NCI-H2029 treated with DMSO at 0.1 percent for 48 hours (cell line): ENCODE measurements at regions not wholly inside any gene's neighbourhood (a gene's known extent, or its start where the extent isn't known, plus 50 kb on each side); places are given as distances from the start of the nearest gene placed in this dataset.

ENCODE experiments used
- DNase-seq: peaks from one replicate; lab custom pipeline; 2025; lab: John Stamatoyannopoulos, UW

DNA sequence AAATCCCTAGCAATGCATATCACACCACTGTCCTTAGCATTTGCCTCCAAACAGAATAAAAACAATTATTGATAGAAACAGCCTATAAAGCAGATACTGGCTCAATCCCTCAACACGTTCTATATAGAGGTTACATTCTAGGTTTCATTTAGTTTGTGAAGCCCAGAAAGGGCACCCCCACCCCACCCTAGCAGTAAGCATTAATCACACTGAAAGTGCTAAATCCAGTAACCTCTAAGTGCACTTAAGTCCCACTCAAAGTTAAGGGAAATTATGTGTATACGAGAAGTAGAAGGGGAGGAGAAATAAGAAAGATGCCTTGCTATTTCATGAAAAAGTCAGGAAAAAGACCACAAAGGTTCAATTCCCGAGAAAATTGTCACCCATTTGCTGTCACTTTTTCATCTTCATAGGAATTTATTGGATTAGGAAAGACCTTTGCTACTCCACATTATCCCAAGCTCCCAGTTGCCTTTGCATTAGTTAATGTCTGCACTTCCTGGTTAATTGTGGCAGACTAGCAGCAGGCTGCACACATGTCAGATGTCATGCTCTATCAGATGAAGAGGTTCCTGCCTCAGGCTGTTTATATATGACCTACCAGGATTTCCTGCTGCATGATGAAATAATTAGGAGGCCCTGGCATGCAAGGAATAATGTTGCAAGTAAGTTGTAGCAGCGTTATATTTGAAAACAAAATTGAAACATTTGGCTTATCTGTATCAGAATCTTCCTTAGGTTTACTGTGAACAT, 54.5 kb upstream of the LHX8 start:
- no peak for DNase-seq

GRCh38 chr1:75083223-75083622, 51.0 kb upstream of the LHX8 start:
- DNase-seq, result no peak

GRCh38 chr1:75083848-75084514, 50.2 kb upstream of the LHX8 start:
- DNase-seq, result no peak
